ENCODE measurements at regions not wholly inside any gene's neighbourhood (a gene's known extent, or its start where the extent isn't known, plus 50 kb on each side); places are given as distances from the start of the nearest gene placed in this dataset.

DNA sequence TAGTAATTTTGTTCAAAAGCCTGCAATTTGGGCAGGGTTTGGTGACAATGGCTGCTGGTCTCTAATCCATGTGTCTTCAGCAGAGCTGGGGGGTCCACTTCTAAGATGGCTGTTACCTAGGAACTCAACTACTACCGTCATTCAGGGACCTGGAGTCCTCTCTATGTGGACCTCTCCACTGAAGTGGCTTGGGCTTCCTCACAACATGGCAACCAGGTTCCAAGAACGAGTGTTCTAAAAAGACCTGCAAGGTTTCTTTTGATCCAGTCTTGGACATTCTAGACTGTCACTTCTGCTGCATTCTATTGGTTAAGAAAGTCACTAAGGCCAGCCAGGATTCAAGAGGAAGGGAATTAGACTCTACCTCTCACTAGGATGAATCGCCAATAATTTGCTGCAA lies 387.0 kb downstream of the NXPE2 start:
- H3K4me3 ChIP-seq: no peak overlapping the region

DNA sequence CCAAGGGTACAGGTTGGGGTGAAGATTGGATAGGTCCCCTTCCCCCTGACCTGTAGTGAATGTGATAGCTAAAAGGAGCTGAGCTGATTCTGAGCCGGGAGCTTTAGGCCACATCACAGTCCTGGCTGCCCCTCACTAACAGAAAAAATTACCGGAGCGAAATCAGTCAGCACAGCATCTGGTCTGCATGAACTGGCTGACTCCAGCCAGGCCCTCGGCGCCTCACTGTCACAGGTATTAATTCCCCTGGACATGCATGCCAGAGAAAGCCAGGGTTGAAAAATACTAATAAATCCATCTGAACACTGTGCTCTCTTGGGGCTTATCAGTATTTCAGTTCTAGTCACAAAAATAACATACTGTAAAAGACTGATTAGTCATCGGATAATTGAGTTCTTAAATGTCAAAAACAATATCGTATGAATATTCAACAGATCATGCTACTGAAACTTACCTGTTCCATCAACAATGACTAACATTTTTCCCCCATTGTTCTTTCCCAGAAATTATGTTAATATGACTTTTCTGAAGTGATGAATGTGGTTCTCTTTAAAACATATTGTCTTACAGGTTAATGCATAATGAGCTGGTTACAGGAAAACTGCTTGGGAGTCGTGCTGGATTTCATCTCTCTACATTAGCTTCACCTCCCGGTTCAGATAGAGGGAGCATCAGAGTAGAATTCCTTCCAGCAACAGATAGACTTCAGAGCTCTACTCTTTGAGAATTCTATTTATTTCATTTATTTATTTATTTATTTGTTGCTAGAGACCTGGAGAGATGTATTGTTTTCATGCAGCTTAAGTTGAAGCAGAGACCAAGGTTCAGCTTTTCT lies 387.7 kb downstream of the NXPE2 start:
- Histone ChIP-seq H3K4me1 (no peaks in the 10 kb centered on the region), H3K36me3 (no peaks in the 10 kb centered on the region), H3K9me3 (no peaks in the 10 kb centered on the region), H3K27ac (no peak overlapping the region), H3K4me3 (no peak overlapping the region), H3K27me3 (no peaks in the 10 kb centered on the region)
- DNase-seq: no peak
- intact Hi-C loops (cut with DNase I): no loop called here
- ATAC-seq: no peak
- TF ChIP-seq, protein P1, sequence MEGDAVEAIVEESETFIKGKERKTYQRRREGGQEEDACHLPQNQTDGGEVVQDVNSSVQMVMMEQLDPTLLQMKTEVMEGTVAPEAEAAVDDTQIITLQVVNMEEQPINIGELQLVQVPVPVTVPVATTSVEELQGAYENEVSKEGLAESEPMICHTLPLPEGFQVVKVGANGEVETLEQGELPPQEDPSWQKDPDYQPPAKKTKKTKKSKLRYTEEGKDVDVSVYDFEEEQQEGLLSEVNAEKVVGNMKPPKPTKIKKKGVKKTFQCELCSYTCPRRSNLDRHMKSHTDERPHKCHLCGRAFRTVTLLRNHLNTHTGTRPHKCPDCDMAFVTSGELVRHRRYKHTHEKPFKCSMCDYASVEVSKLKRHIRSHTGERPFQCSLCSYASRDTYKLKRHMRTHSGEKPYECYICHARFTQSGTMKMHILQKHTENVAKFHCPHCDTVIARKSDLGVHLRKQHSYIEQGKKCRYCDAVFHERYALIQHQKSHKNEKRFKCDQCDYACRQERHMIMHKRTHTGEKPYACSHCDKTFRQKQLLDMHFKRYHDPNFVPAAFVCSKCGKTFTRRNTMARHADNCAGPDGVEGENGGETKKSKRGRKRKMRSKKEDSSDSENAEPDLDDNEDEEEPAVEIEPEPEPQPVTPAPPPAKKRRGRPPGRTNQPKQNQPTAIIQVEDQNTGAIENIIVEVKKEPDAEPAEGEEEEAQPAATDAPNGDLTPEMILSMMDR (IDR thresholded peaks at IDR 0.05): no peak

More for the DNA sequence above, 387.0 kb downstream of the NXPE2 start:
- Histone ChIP-seq H3K4me1 (no peaks in the 10 kb centered on the region), H3K27ac (no peak overlapping the region), H3K9me3 (no peaks in the 10 kb centered on the region), H3K36me3 (no peaks in the 10 kb centered on the region), H3K27me3 (no peaks in the 10 kb centered on the region)
- ATAC-seq (no peak), DNase-seq (no peak)
- TF ChIP-seq, protein P1 (IDR thresholded peaks at IDR 0.05): no peak
- intact Hi-C loops (cut with DNase I): no loop called here

DNA sequence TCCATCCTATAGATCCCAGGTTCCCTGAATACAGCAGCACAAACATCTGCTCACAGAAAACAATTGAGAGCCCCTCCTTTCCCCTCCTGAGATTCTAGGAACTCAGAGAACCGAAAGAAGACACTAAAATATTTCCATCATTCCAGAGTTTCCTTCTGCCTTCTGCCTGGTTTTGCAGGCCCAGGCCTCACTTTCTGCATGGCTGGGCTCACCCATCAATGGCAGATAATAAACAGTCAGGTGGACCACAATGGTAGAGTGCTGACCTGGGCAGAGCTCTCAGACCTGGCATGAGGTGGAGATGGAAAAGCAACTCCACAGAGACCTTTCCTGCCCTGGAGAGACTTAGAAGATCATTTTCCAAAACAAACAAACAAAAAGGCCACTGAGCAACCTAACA lies 389.1 kb downstream of the NXPE2 start:
- Histone ChIP-seq H3K9me3 (no peaks in the 10 kb centered on the region), H3K36me3 (no peaks in the 10 kb centered on the region), H3K4me1 (no peaks in the 10 kb centered on the region), H3K4me3 (no peak overlapping the region), H3K27ac (no peak overlapping the region), H3K27me3 (no peaks in the 10 kb centered on the region)
- intact Hi-C loops (cut with DNase I): no loop called here
- DNase-seq (no peak), ATAC-seq (no peak)
- TF ChIP-seq, protein P1 (IDR thresholded peaks at IDR 0.05): no peak

DNA sequence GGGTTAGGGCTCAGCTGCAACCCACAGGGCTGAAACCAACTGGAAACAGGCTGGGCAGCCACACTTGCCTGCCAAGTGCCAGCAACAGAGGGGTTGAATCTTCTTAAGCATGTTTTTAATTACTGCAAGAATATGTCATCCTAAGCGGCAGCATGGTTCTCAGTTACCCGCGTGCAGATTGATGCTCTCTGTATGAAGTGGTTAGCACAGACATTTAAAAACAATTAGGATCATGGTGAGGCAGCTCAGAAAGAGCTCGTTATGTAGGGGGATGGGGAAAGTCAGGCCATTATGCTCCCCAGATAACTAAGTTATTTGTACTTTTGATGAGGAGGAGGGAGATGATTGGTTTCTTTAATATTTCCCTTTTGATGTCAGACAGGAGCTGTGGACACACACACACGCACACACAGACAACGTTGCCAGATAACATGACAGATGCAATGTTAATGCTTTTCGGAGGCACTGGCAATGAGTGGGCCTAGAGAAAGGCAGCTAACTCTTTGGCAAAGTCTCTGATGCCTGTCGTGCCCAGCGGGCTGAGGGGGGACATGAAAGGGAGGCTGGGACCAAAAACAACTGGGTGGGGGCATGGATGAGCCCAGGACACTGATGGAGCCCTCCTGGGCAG lies 389.7 kb downstream of the NXPE2 start:
- no peak overlapping the region for H3K4me3 ChIP-seq
- no peaks in the 10 kb centered on the region for H3K4me1 ChIP-seq
- no peaks in the 10 kb centered on the region for H3K27me3 ChIP-seq
- DNase-seq: no peak
- H3K27ac ChIP-seq: no peak overlapping the region
- TF ChIP-seq, protein P1 (IDR thresholded peaks at IDR 0.05): no peak
- no peaks in the 10 kb centered on the region for H3K36me3 ChIP-seq
- intact Hi-C loops (cut with DNase I): no loop called here
- H3K9me3 ChIP-seq: no peaks in the 10 kb centered on the region
- no peak for ATAC-seq

DNA sequence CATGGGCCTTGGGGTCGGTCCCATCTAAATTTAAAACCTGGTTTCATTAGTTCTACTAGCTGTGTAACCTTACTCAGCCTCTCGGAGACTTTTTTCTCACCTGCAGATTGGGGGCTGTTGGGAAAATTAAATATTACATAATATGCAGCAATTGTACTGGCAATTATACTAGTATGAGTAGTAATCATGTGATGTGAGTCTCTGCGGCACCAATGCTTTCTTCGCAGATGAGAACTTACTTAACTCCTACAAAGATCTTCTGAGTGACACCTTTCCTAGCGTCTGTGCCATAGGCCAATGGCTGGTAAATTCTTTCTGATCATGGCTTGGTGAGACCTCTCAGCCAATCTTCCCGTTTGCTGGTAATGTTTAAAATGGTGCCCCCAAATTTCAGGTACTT lies 391.3 kb downstream of the NXPE2 start:
- Histone ChIP-seq H3K9me3 (no peaks in the 10 kb centered on the region), H3K4me3 (no peak overlapping the region), H3K27ac (no peak overlapping the region), H3K4me1 (no peaks in the 10 kb centered on the region), H3K27me3 (no peaks in the 10 kb centered on the region), H3K36me3 (no peaks in the 10 kb centered on the region)
- TF ChIP-seq, protein P1 (IDR thresholded peaks at IDR 0.05): no peak
- intact Hi-C loops (cut with DNase I): no loop called here
- DNase-seq: no peak
- ATAC-seq: no peak
